NCI-H748 (cell line): ENCODE measurements at regions not wholly inside any gene's neighbourhood (a gene's known extent, or its start where the extent isn't known, plus 50 kb on each side); places are given as distances from the start of the nearest gene placed in this dataset.

ENCODE experiments used
- DNase-seq: peaks from one replicate; lab custom pipeline; 2025; ENCODE audit not compliant: unreplicated experiment; lab: John Stamatoyannopoulos, UW

GRCh38 chr13:106433066-106433465 is 102.4 kb downstream of the EFNB2 start:
- no peak for DNase-seq

- no peak for DNase-seq
Measured at GRCh38 chr13:106432636-106433035, 102.8 kb downstream of the EFNB2 start.

- DNase-seq: no peak
Measured at GRCh38 chr13:106426909-106427308, 108.6 kb downstream of the EFNB2 start.

GRCh38 chr13:106425661-106426060 is 109.8 kb downstream of the EFNB2 start:
- DNase-seq: no peak

- no peak for DNase-seq
Measured at GRCh38 chr13:106424805-106425204, 110.7 kb downstream of the EFNB2 start.

- DNase-seq: no peak
Measured at GRCh38 chr13:106423530-106423929, 111.9 kb downstream of the EFNB2 start.

- DNase-seq: no peak
Measured at GRCh38 chr13:106418556-106418955, 116.9 kb downstream of the EFNB2 start.

GRCh38 chr13:106417467-106418110 is 117.9 kb downstream of the EFNB2 start:
- no peak for DNase-seq

- no peak for DNase-seq
Measured at GRCh38 chr13:106416645-106417044, 118.8 kb downstream of the EFNB2 start.

GRCh38 chr13:106415971-106416370 is 119.5 kb downstream of the EFNB2 start:
- no peak for DNase-seq

- no peak for DNase-seq
Measured at GRCh38 chr13:106415442-106415841, 120.0 kb downstream of the EFNB2 start.

- no peak for DNase-seq
Measured at GRCh38 chr13:106407338-106407737, 128.1 kb downstream of the EFNB2 start.

- no peak for DNase-seq
Measured at GRCh38 chr13:106405731-106406130, 129.7 kb downstream of the EFNB2 start.

- DNase-seq: no peak
Measured at GRCh38 chr13:106403280-106403679, 132.2 kb downstream of the EFNB2 start.

GRCh38 chr13:106402866-106403265 is 132.6 kb downstream of the EFNB2 start:
- DNase-seq: no peak

- no peak for DNase-seq
Measured at GRCh38 chr13:106401081-106401480, 134.4 kb downstream of the EFNB2 start.

- DNase-seq: no peak
Measured at GRCh38 chr13:106400289-106400688, 135.2 kb downstream of the EFNB2 start.

GRCh38 chr13:106398289-106398688 is 137.2 kb downstream of the EFNB2 start:
- DNase-seq: no peak

GRCh38 chr13:106393776-106394175 is 141.7 kb downstream of the EFNB2 start:
- no peak for DNase-seq

- DNase-seq: no peak
Measured at GRCh38 chr13:106391681-106392080, 143.8 kb downstream of the EFNB2 start.

GRCh38 chr13:106391271-106391670 is 144.2 kb downstream of the EFNB2 start:
- no peak for DNase-seq

- no peak for DNase-seq
Measured at GRCh38 chr13:106390367-106390766, 145.1 kb downstream of the EFNB2 start.

- no peak for DNase-seq
Measured at GRCh38 chr13:106385654-106386053, 149.8 kb downstream of the EFNB2 start.
